CD4-positive, alpha-beta T cell (primary cell): ENCODE measurements at regions not wholly inside any gene's neighbourhood (a gene's known extent, or its start where the extent isn't known, plus 50 kb on each side); places are given as distances from the start of the nearest gene placed in this dataset.

Experiments used
- ATAC-seq: fragments of 200-7000 bp; cut with Tn5 transposase; one replicate; pipeline ENCODE4 v1.10.0; 2022; ENCODE audit warnings: mild to moderate bottlenecking; ENCODE audit not compliant: poor library complexity
- CTCF ChIA-PET: fragments of 350-600 bp; sonication (Branson Sonifier 250); formaldehyde crosslinking; loops from one replicate; lab custom pipeline; 2021; ENCODE audit warnings: antibody characterized with exemption, inconsistent platforms; lab: Charles Lee
- POLR2A ChIA-PET: fragments of 350-600 bp; sonication (Branson Sonifier 250); formaldehyde crosslinking; loops from one replicate; lab custom pipeline; 2021; ENCODE audit warnings: antibody characterized with exemption, inconsistent platforms; lab: Charles Lee
- DNase-seq, 14 experiments: peaks; one replicate each; pipeline ENCODE4 v3.0.0-alpha.2; 2013 to 2020; ENCODE audit warnings: mixed read lengths in 2 of 14
- H3K27ac ChIP-seq, 2 donors: one replicate each; pipeline versions ENCODE4 v1.5.1 to v1.7.0; 2013; ENCODE audit warnings: low read length in 2 of 2, low read depth in 1 of 2, mild to moderate bottlenecking in 1 of 2
- H3K27me3 ChIP-seq, 2 experiments: 1 replicate in 1 of 2; 2 replicates in 1 of 2; pipeline versions ENCODE4 v1.6.1 to v1.7.0; 2013; ENCODE audit warnings: low read length in 2 of 2, control low read depth in 1 of 2, mild to moderate bottlenecking in 1 of 2, moderate library complexity in 1 of 2; ENCODE audit not compliant: insufficient read depth in 2 of 2, control insufficient read depth in 1 of 2
- H3K36me3 ChIP-seq: one replicate; pipeline ENCODE4 v1.6.1; 2013; ENCODE audit warnings: low read length, control low read depth; ENCODE audit not compliant: insufficient read depth
- H3K4me1 ChIP-seq: one replicate; pipeline ENCODE4 v1.6.1; 2013; ENCODE audit warnings: low read length, control low read depth; ENCODE audit not compliant: insufficient read depth
- H3K4me3 ChIP-seq: one replicate; pipeline ENCODE4 v1.5.1; 2013; ENCODE audit warnings: mild to moderate bottlenecking, low read length, moderate library complexity
- H3K9me3 ChIP-seq, 2 experiments: 1 replicate in 1 of 2; 2 replicates in 1 of 2; pipeline versions ENCODE4 v1.6.1 to v1.7.0; 2013; ENCODE audit warnings: low read length in 2 of 2, mild to moderate bottlenecking in 2 of 2, control low read depth in 1 of 2, moderate library complexity in 1 of 2; ENCODE audit not compliant: control insufficient read depth in 1 of 2, insufficient read depth in 1 of 2
- H3K27ac Mint-ChIP-seq: one replicate; pipeline ENCODE4 v1.8.0; 2020; ENCODE audit warnings: mixed read lengths
- H3K27me3 Mint-ChIP-seq: one replicate; pipeline ENCODE4 v1.8.0; 2021; ENCODE audit warnings: mixed read lengths
- H3K36me3 Mint-ChIP-seq: one replicate; pipeline ENCODE4 v1.8.0; 2021; ENCODE audit warnings: low read depth, mixed read lengths
- H3K4me1 Mint-ChIP-seq: one replicate; pipeline ENCODE4 v1.8.0; 2021; ENCODE audit warnings: low read depth, mixed read lengths
- H3K4me3 Mint-ChIP-seq: one replicate; pipeline ENCODE4 v1.8.0; 2020; ENCODE audit warnings: mild to moderate bottlenecking, mixed read lengths
- H3K9me3 Mint-ChIP-seq: one replicate; pipeline ENCODE4 v1.8.0; 2020; ENCODE audit warnings: mixed read lengths
- intact Hi-C, 2 experiments: fragments of 100-400 bp; cut with DNase I in 1 of 2; cut with micrococcal nuclease in 1 of 2; formaldehyde crosslinking; loops; one replicate each; pipeline versions ENCODE4 v1.15.1 to v1.9.0; 2023 to 2025; cut with DNase I, micrococcal nuclease
- TF ChIP-seq, protein P1 (sequence below): fragments of 200-600 bp; IDR thresholded peaks from one replicate; pipeline ENCODE4 v1.8.0; 2022; ENCODE audit warnings: antibody characterized with exemption, mild to moderate bottlenecking

DNA sequence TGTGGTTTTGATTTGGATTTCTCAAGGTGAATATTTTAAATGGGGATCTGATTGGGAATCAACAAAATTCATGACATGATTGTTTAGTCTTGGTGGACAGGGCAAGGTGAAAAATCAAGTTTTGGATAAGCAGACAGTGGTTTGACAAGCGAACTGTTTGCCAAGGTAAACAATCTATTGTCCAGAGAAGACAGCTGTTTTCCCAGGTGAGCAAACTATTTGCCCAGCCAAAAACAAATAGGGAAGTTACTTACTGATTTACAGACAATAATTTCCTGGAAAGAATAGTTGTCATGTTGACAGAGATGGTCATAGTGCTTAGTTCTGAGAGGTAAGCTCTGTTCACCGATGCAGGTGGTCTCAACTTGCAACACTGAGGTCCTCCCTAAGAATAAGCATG is 94.0 kb upstream of the STEAP1B start:
- Mint-ChIP-seq H3K9me3 (no peaks in the 10 kb centered on the region), H3K27me3 (peaks cover 26% of the 10 kb centered on the region), H3K36me3 (no peaks in the 10 kb centered on the region), H3K4me3 (no peak overlapping the region), H3K4me1 (no peaks in the 10 kb centered on the region), H3K27ac (no peak overlapping the region)
- DNase-seq (no peak), ATAC-seq (no peak)
- intact Hi-C loops: no loop called here
- TF ChIP-seq, protein P1, sequence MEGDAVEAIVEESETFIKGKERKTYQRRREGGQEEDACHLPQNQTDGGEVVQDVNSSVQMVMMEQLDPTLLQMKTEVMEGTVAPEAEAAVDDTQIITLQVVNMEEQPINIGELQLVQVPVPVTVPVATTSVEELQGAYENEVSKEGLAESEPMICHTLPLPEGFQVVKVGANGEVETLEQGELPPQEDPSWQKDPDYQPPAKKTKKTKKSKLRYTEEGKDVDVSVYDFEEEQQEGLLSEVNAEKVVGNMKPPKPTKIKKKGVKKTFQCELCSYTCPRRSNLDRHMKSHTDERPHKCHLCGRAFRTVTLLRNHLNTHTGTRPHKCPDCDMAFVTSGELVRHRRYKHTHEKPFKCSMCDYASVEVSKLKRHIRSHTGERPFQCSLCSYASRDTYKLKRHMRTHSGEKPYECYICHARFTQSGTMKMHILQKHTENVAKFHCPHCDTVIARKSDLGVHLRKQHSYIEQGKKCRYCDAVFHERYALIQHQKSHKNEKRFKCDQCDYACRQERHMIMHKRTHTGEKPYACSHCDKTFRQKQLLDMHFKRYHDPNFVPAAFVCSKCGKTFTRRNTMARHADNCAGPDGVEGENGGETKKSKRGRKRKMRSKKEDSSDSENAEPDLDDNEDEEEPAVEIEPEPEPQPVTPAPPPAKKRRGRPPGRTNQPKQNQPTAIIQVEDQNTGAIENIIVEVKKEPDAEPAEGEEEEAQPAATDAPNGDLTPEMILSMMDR: no peak
- ChIA-PET POLR2A (no interaction called here), CTCF (no interaction called here)
- H3K36me3 ChIP-seq: no peaks in the 10 kb centered on the region
- no peaks in the 10 kb centered on the region for H3K4me1 ChIP-seq
- H3K27me3 ChIP-seq: peaks cover 0 to 9% of the 10 kb centered on the region in 2 experiments
- no peak overlapping the region for H3K4me3 ChIP-seq
- no peak overlapping the region for H3K27ac ChIP-seq
- H3K9me3 ChIP-seq: no peaks in the 10 kb centered on the region

DNA sequence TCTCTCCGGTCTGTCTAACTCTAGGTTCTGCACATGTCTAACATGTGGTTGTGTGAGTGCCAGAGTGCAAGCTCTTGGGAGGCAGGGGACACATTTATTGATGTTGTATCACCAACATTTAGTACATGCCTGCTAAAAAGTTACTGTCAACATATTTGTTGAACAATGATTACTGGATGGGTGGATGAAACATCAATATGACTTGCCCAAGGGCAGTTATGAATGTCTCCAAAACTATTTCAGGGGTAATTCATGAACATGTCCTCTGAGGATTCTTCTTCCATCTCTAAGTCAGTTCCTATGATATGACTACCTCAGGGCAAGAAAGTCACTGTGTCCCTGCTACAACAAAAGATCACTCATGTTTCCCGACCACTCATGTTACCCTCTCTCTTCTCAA is 91.3 kb upstream of the STEAP1B start:
- intact Hi-C loops: no loop called here
- DNase-seq: no peak
- H3K9me3 ChIP-seq: no peaks in the 10 kb centered on the region
- ATAC-seq: no peak
- TF ChIP-seq, protein P1: no peak
- H3K9me3 Mint-ChIP-seq: no peaks in the 10 kb centered on the region
- H3K27ac Mint-ChIP-seq: no peak overlapping the region
- no peaks in the 10 kb centered on the region for H3K36me3 ChIP-seq
- CTCF ChIA-PET: no interaction called here
- H3K4me1 ChIP-seq: no peaks in the 10 kb centered on the region
- H3K4me1 Mint-ChIP-seq: no peaks in the 10 kb centered on the region
- H3K4me3 ChIP-seq: no peak overlapping the region
- no peak overlapping the region for H3K4me3 Mint-ChIP-seq
- no peaks in the 10 kb centered on the region for H3K36me3 Mint-ChIP-seq
- peaks cover 21% of the 10 kb centered on the region for H3K27me3 Mint-ChIP-seq
- H3K27me3 ChIP-seq: peaks cover 0 to 9% of the 10 kb centered on the region in 2 experiments
- no peak overlapping the region for H3K27ac ChIP-seq
- POLR2A ChIA-PET: no interaction called here

DNA sequence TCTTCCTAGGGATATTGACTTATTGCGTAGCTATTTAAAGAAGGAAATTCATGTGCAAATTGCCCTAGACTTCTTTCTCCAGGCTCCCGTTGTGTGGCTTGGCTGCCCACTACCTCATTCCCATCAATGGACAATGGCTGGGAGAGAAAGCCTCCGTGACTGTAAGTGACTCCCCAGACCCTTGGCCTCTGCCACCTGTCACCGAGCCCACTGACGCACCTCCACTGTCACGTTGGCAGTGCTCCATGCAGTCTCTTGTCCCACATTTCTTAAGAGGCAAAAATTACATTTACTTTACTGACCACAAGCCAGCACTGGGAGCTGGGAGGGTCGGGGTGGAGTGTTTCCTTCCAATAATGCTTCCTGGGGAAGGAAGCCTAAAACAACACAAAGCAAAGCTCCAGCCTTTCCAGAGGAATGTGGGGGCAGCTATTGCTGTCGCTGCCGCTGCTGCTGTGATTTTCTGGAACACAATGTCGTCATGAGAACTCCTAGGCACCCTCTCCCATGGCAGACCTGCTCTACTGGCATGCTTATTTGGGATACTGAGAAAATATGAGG is 89.7 kb upstream of the STEAP1B start:
- Histone ChIP-seq H3K9me3 (no peaks in the 10 kb centered on the region), H3K36me3 (no peaks in the 10 kb centered on the region), H3K27ac (no peak overlapping the region), H3K27me3 (peaks cover 0 to 9% of the 10 kb centered on the region in 2 experiments), H3K4me3 (no peak overlapping the region), H3K4me1 (no peaks in the 10 kb centered on the region)
- ChIA-PET POLR2A (no interaction called here), CTCF (interaction anchor here (1.0 kb wide), 1 partner anchor 465 kb away, joined by 5 read pairs; no protein-coding TSS in a partner anchor)
- TF ChIP-seq, protein P1: no peak
- no peaks in the 10 kb centered on the region for H3K36me3 Mint-ChIP-seq
- no peaks in the 10 kb centered on the region for H3K4me1 Mint-ChIP-seq
- H3K27ac Mint-ChIP-seq: no peak overlapping the region
- no peak for DNase-seq
- H3K27me3 Mint-ChIP-seq: peaks cover 16% of the 10 kb centered on the region
- ATAC-seq: no peak
- intact Hi-C loops: no loop called here
- H3K9me3 Mint-ChIP-seq: no peaks in the 10 kb centered on the region
- no peak overlapping the region for H3K4me3 Mint-ChIP-seq
